Effector CD4-positive, alpha-beta T cell (primary cell): ENCODE measurements at regions not wholly inside any gene's neighbourhood (a gene's known extent, or its start where the extent isn't known, plus 50 kb on each side); places are given as distances from the start of the nearest gene placed in this dataset.
"Not testable (repeated sequence)": the region's sequence is repeated elsewhere in the genome, so short reads cannot be mapped to it uniquely, and the experiment has no call there.

ENCODE experiments used
- DNase-seq: peaks from one replicate; pipeline ENCODE4 v3.0.0-alpha.2; 2020

GRCh38 chr2:147041121-147041494 lies 803.7 kb upstream of the ACVR2A start:
- DNase-seq = no peak

- no peak for DNase-seq
Measured at GRCh38 chr2:147040298-147041120, 804.3 kb upstream of the ACVR2A start.

GRCh38 chr2:147037048-147037447 lies 807.8 kb upstream of the ACVR2A start:
- DNase-seq = no peak

GRCh38 chr2:147033044-147033443 lies 811.8 kb upstream of the ACVR2A start:
- no peak for DNase-seq

GRCh38 chr2:147031897-147032296 lies 812.9 kb upstream of the ACVR2A start:
- DNase-seq = no peak

- DNase-seq = no peak
Measured at GRCh38 chr2:147030966-147031720, 813.7 kb upstream of the ACVR2A start.

GRCh38 chr2:147027436-147027835 lies 817.4 kb upstream of the ACVR2A start:
- DNase-seq = no peak

- no peak for DNase-seq
Measured at GRCh38 chr2:147026664-147027295, 818.0 kb upstream of the ACVR2A start.

GRCh38 chr2:147025646-147026585 lies 818.9 kb upstream of the ACVR2A start:
- DNase-seq = no peak

GRCh38 chr2:147019311-147019710 lies 825.5 kb upstream of the ACVR2A start:
- no peak for DNase-seq

- no peak for DNase-seq
Measured at GRCh38 chr2:147017951-147018645, 826.7 kb upstream of the ACVR2A start.

GRCh38 chr2:147016181-147016580 lies 828.6 kb upstream of the ACVR2A start:
- no peak for DNase-seq

GRCh38 chr2:147015591-147015990 lies 829.2 kb upstream of the ACVR2A start:
- no peak for DNase-seq

- no peak for DNase-seq
Measured at GRCh38 chr2:147013696-147014392, 831.0 kb upstream of the ACVR2A start.

GRCh38 chr2:147008481-147008880 lies 836.3 kb upstream of the ACVR2A start:
- DNase-seq = no peak

- no peak for DNase-seq
Measured at GRCh38 chr2:147006736-147007141, 838.1 kb upstream of the ACVR2A start.

GRCh38 chr2:147003081-147003480 lies 841.7 kb upstream of the ACVR2A start:
- DNase-seq = no peak

- no peak for DNase-seq
Measured at GRCh38 chr2:147002256-147002655, 842.6 kb upstream of the ACVR2A start.

GRCh38 chr2:147001061-147001460 lies 843.8 kb upstream of the ACVR2A start:
- no peak for DNase-seq

GRCh38 chr2:147000151-147000550 lies 844.7 kb upstream of the ACVR2A start:
- DNase-seq = not testable (repeated sequence)

- DNase-seq = no peak
Measured at GRCh38 chr2:146997945-146998344, 846.9 kb upstream of the ACVR2A start.
